ENCODE measurements at regions not wholly inside any gene's neighbourhood (a gene's known extent, or its start where the extent isn't known, plus 50 kb on each side); places are given as distances from the start of the nearest gene placed in this dataset.

- no peaks in the 10 kb centered on the region for H3K9me3 Mint-ChIP-seq (ENCODE audit: low read depth)
- H3K27me3 Mint-ChIP-seq = peaks cover 1% of the 10 kb centered on the region
- no peak overlapping the region for H3K4me3 Mint-ChIP-seq
- H3K4me1 Mint-ChIP-seq (ENCODE audit: low read depth) = no peaks in the 10 kb centered on the region
- no peak overlapping the region for H3K27ac Mint-ChIP-seq
- H3K36me3 Mint-ChIP-seq = no peaks in the 10 kb centered on the region
Observed at GRCh38 chr9:79301551-79302391, 270.0 kb upstream of the TLE4 start.

GRCh38 chr9:79302569-79302968 is 269.2 kb upstream of the TLE4 start:
- no peak overlapping the region for H3K4me3 Mint-ChIP-seq
- no peaks in the 10 kb centered on the region for H3K27me3 Mint-ChIP-seq
- no peaks in the 10 kb centered on the region for H3K36me3 Mint-ChIP-seq
- H3K9me3 Mint-ChIP-seq (ENCODE audit: low read depth) = no peaks in the 10 kb centered on the region
- no peak overlapping the region for H3K27ac Mint-ChIP-seq
- H3K4me1 Mint-ChIP-seq (ENCODE audit: low read depth) = no peaks in the 10 kb centered on the region

GRCh38 chr9:79308012-79308411 is 263.8 kb upstream of the TLE4 start:
- Mint-ChIP-seq H3K4me3 (no peak overlapping the region), H3K9me3 (ENCODE audit: low read depth) (no peaks in the 10 kb centered on the region), H3K4me1 (ENCODE audit: low read depth) (no peaks in the 10 kb centered on the region), H3K27me3 (no peaks in the 10 kb centered on the region), H3K27ac (no peak overlapping the region), H3K36me3 (no peaks in the 10 kb centered on the region)

- no peak overlapping the region for H3K27ac Mint-ChIP-seq
- no peaks in the 10 kb centered on the region for H3K27me3 Mint-ChIP-seq
- H3K36me3 Mint-ChIP-seq = no peaks in the 10 kb centered on the region
- H3K4me1 Mint-ChIP-seq (ENCODE audit: low read depth) = no peaks in the 10 kb centered on the region
- no peaks in the 10 kb centered on the region for H3K9me3 Mint-ChIP-seq (ENCODE audit: low read depth)
- H3K4me3 Mint-ChIP-seq = no peak overlapping the region
Observed at GRCh38 chr9:79312686-79313421, 258.9 kb upstream of the TLE4 start.

- H3K4me3 Mint-ChIP-seq = no peak overlapping the region
- no peaks in the 10 kb centered on the region for H3K4me1 Mint-ChIP-seq (ENCODE audit: low read depth)
- H3K36me3 Mint-ChIP-seq = no peaks in the 10 kb centered on the region
- no peak overlapping the region for H3K27ac Mint-ChIP-seq
- H3K9me3 Mint-ChIP-seq (ENCODE audit: low read depth) = no peaks in the 10 kb centered on the region
- peaks cover 3% of the 10 kb centered on the region for H3K27me3 Mint-ChIP-seq
Observed at GRCh38 chr9:79325501-79325900, 246.3 kb upstream of the TLE4 start.

GRCh38 chr9:79329861-79330260 is 241.9 kb upstream of the TLE4 start:
- Mint-ChIP-seq H3K27me3 (peaks cover 1% of the 10 kb centered on the region), H3K9me3 (ENCODE audit: low read depth) (no peaks in the 10 kb centered on the region), H3K36me3 (no peaks in the 10 kb centered on the region), H3K27ac (no peak overlapping the region), H3K4me3 (no peak overlapping the region), H3K4me1 (ENCODE audit: low read depth) (no peaks in the 10 kb centered on the region)

GRCh38 chr9:79334001-79334400 is 237.8 kb upstream of the TLE4 start:
- no peak overlapping the region for H3K4me3 Mint-ChIP-seq
- H3K27ac Mint-ChIP-seq = no peak overlapping the region
- H3K27me3 Mint-ChIP-seq = no peaks in the 10 kb centered on the region
- no peaks in the 10 kb centered on the region for H3K4me1 Mint-ChIP-seq (ENCODE audit: low read depth)
- H3K9me3 Mint-ChIP-seq (ENCODE audit: low read depth) = no peaks in the 10 kb centered on the region
- H3K36me3 Mint-ChIP-seq = peaks cover 6% of the 10 kb centered on the region

GRCh38 chr9:79334711-79335110 is 237.1 kb upstream of the TLE4 start:
- Mint-ChIP-seq H3K27ac (no peak overlapping the region), H3K9me3 (ENCODE audit: low read depth) (no peaks in the 10 kb centered on the region), H3K4me3 (no peak overlapping the region), H3K4me1 (ENCODE audit: low read depth) (no peaks in the 10 kb centered on the region), H3K36me3 (peaks cover 6% of the 10 kb centered on the region), H3K27me3 (no peaks in the 10 kb centered on the region)

GRCh38 chr9:79335987-79336386 is 235.8 kb upstream of the TLE4 start:
- Mint-ChIP-seq H3K4me1 (ENCODE audit: low read depth) (no peaks in the 10 kb centered on the region), H3K9me3 (ENCODE audit: low read depth) (no peaks in the 10 kb centered on the region), H3K4me3 (no peak overlapping the region), H3K36me3 (peaks cover 6% of the 10 kb centered on the region), H3K27me3 (no peaks in the 10 kb centered on the region), H3K27ac (no peak overlapping the region)

- no peaks in the 10 kb centered on the region for H3K27me3 Mint-ChIP-seq
- H3K4me3 Mint-ChIP-seq = no peak overlapping the region
- H3K36me3 Mint-ChIP-seq = peaks cover 4% of the 10 kb centered on the region
- H3K9me3 Mint-ChIP-seq (ENCODE audit: low read depth) = no peaks in the 10 kb centered on the region
- H3K4me1 Mint-ChIP-seq (ENCODE audit: low read depth) = no peaks in the 10 kb centered on the region
- no peak overlapping the region for H3K27ac Mint-ChIP-seq
Observed at GRCh38 chr9:79341561-79341960, 230.2 kb upstream of the TLE4 start.

- Mint-ChIP-seq H3K4me3 (no peak overlapping the region), H3K27ac (no peak overlapping the region), H3K36me3 (no peaks in the 10 kb centered on the region), H3K4me1 (ENCODE audit: low read depth) (no peaks in the 10 kb centered on the region), H3K9me3 (ENCODE audit: low read depth) (no peaks in the 10 kb centered on the region), H3K27me3 (no peaks in the 10 kb centered on the region)
Observed at GRCh38 chr9:79346350-79347020, 225.3 kb upstream of the TLE4 start.

- no peaks in the 10 kb centered on the region for H3K36me3 Mint-ChIP-seq
- H3K4me3 Mint-ChIP-seq = no peak overlapping the region
- H3K4me1 Mint-ChIP-seq (ENCODE audit: low read depth) = no peaks in the 10 kb centered on the region
- no peaks in the 10 kb centered on the region for H3K9me3 Mint-ChIP-seq (ENCODE audit: low read depth)
- H3K27me3 Mint-ChIP-seq = peaks cover 1% of the 10 kb centered on the region
- H3K27ac Mint-ChIP-seq = no peak overlapping the region
Observed at GRCh38 chr9:79352322-79352721, 219.4 kb upstream of the TLE4 start.

- H3K27me3 Mint-ChIP-seq = peaks cover 1% of the 10 kb centered on the region
- H3K4me1 Mint-ChIP-seq (ENCODE audit: low read depth) = no peaks in the 10 kb centered on the region
- no peak overlapping the region for H3K27ac Mint-ChIP-seq
- H3K4me3 Mint-ChIP-seq = no peak overlapping the region
- H3K9me3 Mint-ChIP-seq (ENCODE audit: low read depth) = peaks cover 4% of the 10 kb centered on the region
- H3K36me3 Mint-ChIP-seq = no peaks in the 10 kb centered on the region
Observed at GRCh38 chr9:79353856-79354520, 217.8 kb upstream of the TLE4 start.

GRCh38 chr9:79357194-79357593 is 214.6 kb upstream of the TLE4 start:
- H3K4me1 Mint-ChIP-seq (ENCODE audit: low read depth) = no peaks in the 10 kb centered on the region
- H3K36me3 Mint-ChIP-seq = no peaks in the 10 kb centered on the region
- peaks cover 8% of the 10 kb centered on the region for H3K27me3 Mint-ChIP-seq
- H3K4me3 Mint-ChIP-seq = no peak overlapping the region
- H3K9me3 Mint-ChIP-seq (ENCODE audit: low read depth) = peaks cover 4% of the 10 kb centered on the region
- no peak overlapping the region for H3K27ac Mint-ChIP-seq

- H3K36me3 Mint-ChIP-seq = no peaks in the 10 kb centered on the region
- no peak overlapping the region for H3K27ac Mint-ChIP-seq
- no peak overlapping the region for H3K4me3 Mint-ChIP-seq
- H3K27me3 Mint-ChIP-seq = peaks cover 11% of the 10 kb centered on the region
- H3K4me1 Mint-ChIP-seq (ENCODE audit: low read depth) = no peaks in the 10 kb centered on the region
- peaks cover 4% of the 10 kb centered on the region for H3K9me3 Mint-ChIP-seq (ENCODE audit: low read depth)
Observed at GRCh38 chr9:79357616-79358015, 214.1 kb upstream of the TLE4 start.
